ENCODE measurements at regions not wholly inside any gene's neighbourhood (a gene's known extent, or its start where the extent isn't known, plus 50 kb on each side); places are given as distances from the start of the nearest gene placed in this dataset.

DNA sequence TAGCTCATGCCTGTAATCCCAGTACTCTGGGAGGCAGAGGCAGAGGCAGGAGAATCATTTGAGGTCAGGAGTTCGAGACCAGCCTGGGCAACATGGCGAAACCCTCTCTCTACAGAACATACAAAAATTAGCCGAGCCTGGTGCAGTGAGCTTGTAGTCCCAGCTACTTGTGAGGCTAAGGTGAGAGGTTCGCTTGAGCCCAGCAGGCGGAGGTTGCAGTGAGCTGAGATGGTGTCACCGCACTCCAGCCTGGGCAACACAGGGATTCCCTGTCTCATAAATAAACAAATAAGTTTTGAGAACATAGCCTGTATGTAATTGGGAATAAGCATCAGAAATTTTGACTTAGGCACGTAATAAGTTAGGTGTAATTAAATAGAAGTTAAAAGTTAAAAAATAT is 971.7 kb upstream of the COX7C start:
- H2AK5ac ChIP-seq (ENCODE audit: insufficient read length, low read length): no peak overlapping the region
- no peak overlapping the region for H3K27ac ChIP-seq (ENCODE audit: insufficient read length, low read depth, low read length)
- H3K9me3 ChIP-seq (ENCODE audit: control insufficient read depth, low read depth, low read length): no peaks in the 10 kb centered on the region
- H2BK120ac ChIP-seq (ENCODE audit: low read depth, low read length, poor library complexity, severe bottlenecking): no peak overlapping the region
- no peak overlapping the region for H3K18ac ChIP-seq (ENCODE audit: insufficient read length, low read depth, low read length)
- Mint-ChIP-seq H3K27ac (no peak overlapping the region), H3K9me3 (no peaks in the 10 kb centered on the region), H3K36me3 (ENCODE audit: insufficient read depth in 1 of 3, low read depth in 3 of 3) (no peaks in the 10 kb centered on the region), H3K4me3 (no peak overlapping the region), H3K27me3 (ENCODE audit: low read depth) (no peaks in the 10 kb centered on the region), H3K4me1 (peaks cover 5% of the 10 kb centered on the region in 2 experiments)
- H3K56ac ChIP-seq (ENCODE audit: insufficient read length, low read depth, low read length): no peak overlapping the region
- H2AFZ ChIP-seq (ENCODE audit: low read length): no peak overlapping the region
- no peaks in the 10 kb centered on the region for H4K20me1 ChIP-seq (ENCODE audit: control insufficient read depth, insufficient read depth, insufficient read length)
- H3K23me2 ChIP-seq (ENCODE audit: insufficient read length, low read depth, low read length, poor library complexity, severe bottlenecking): no peaks in the 10 kb centered on the region
- H3T11ph ChIP-seq (ENCODE audit: low read length): no peak overlapping the region
- H2BK20ac ChIP-seq (ENCODE audit: low read depth, low read length, poor library complexity, severe bottlenecking): no peak overlapping the region
- H3K23ac ChIP-seq (ENCODE audit: insufficient read length, low read depth, low read length): no peak overlapping the region
- no peak overlapping the region for H2BK12ac ChIP-seq (ENCODE audit: insufficient read length, low read depth, low read length)
- no peak overlapping the region for H3K14ac ChIP-seq (ENCODE audit: insufficient read depth, low read length)
- peak overlapping the region; percentile 72 for H4K5ac ChIP-seq (ENCODE audit: insufficient read length, low read depth, low read length)
- no peak overlapping the region for H2BK15ac ChIP-seq (ENCODE audit: low read depth, low read length)
- no peak overlapping the region for H2BK5ac ChIP-seq (ENCODE audit: insufficient read length, low read length)
- no peak overlapping the region for H4K91ac ChIP-seq (ENCODE audit: insufficient read length, low read depth, low read length)
- DNase-seq: no peak
- no peaks in the 10 kb centered on the region; the same call in 1 of the 2 replicates for H3K4me1 ChIP-seq (ENCODE audit: insufficient read depth, low read length)
- peaks cover 2% of the 10 kb centered on the region for H3K79me1 ChIP-seq (ENCODE audit: insufficient read depth, low read depth, low read length, poor library complexity, severe bottlenecking)
- no peak overlapping the region for H4K8ac ChIP-seq (replicated peaks; ENCODE audit: insufficient read length, low read depth, low read length)
- no peak overlapping the region for H3K9ac ChIP-seq (ENCODE audit: extremely low read depth, insufficient read length, low read length)
- no peak overlapping the region for H3K4me2 ChIP-seq (ENCODE audit: insufficient read depth, insufficient read length, low read length)
- no peaks in the 10 kb centered on the region for H3K27me3 ChIP-seq (ENCODE audit: insufficient read depth, low read length)
- TF ChIP-seq, protein P1, sequence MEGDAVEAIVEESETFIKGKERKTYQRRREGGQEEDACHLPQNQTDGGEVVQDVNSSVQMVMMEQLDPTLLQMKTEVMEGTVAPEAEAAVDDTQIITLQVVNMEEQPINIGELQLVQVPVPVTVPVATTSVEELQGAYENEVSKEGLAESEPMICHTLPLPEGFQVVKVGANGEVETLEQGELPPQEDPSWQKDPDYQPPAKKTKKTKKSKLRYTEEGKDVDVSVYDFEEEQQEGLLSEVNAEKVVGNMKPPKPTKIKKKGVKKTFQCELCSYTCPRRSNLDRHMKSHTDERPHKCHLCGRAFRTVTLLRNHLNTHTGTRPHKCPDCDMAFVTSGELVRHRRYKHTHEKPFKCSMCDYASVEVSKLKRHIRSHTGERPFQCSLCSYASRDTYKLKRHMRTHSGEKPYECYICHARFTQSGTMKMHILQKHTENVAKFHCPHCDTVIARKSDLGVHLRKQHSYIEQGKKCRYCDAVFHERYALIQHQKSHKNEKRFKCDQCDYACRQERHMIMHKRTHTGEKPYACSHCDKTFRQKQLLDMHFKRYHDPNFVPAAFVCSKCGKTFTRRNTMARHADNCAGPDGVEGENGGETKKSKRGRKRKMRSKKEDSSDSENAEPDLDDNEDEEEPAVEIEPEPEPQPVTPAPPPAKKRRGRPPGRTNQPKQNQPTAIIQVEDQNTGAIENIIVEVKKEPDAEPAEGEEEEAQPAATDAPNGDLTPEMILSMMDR (conservative IDR thresholded peaks at IDR 0.05): no peak
- H3K4ac ChIP-seq (ENCODE audit: low read depth, low read length): no peak overlapping the region
- 100% methylated on average over 1 of the region's 7 CpGs for WGBS (ENCODE audit: extremely low coverage, insufficient read length, low lambda C conversion rate)
- no peaks in the 10 kb centered on the region for H3K79me2 ChIP-seq (ENCODE audit: insufficient read depth, low read length)

Measured in H9 (cell line).